IMR-90 (cell line): ENCODE measurements at regions not wholly inside any gene's neighbourhood (a gene's known extent, or its start where the extent isn't known, plus 50 kb on each side); places are given as distances from the start of the nearest gene placed in this dataset.

Experiments
- CEBPB ChIP-seq: IDR thresholded peaks from 2 replicates; pipeline ENCODE4 v1.6.1; 2012; ENCODE audit warnings: low read depth, low read length, improper control_type of control experiment
- POLR2A ChIP-seq: IDR thresholded peaks from 2 replicates; pipeline ENCODE4 v1.6.1; 2012; ENCODE audit warnings: mild to moderate bottlenecking, low read depth, low read length
- RCOR1 ChIP-seq: IDR thresholded peaks from 2 replicates; pipeline ENCODE4 v1.6.1; 2012; ENCODE audit warnings: mild to moderate bottlenecking, low read length, improper control_type of control experiment; ENCODE audit not compliant: insufficient replicate concordance
- TF ChIP-seq, protein P1 (sequence below): conservative IDR thresholded peaks from 2 replicates; pipeline ENCODE4 v1.5.1; 2012; ENCODE audit warnings: mild to moderate bottlenecking, low read depth, low read length, improper control_type of control experiment

DNA sequence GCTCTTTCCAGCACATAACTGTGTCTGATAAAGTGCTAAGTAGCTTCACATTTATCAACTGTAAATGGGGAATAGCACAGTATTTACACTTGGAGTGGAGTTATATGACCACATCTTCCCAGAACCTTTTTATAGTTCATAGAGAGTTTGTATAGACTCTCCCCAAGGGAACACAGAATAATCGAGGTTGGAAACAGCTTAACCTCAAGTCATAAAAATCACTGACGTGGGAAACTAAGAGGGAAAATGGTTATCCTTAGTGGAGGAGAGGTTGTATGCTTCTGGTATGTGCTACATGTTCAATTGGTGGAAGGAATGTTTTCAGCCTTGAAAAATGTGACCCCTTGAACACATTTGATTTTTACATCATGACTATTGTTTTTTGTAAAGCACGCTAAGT lies 167.9 kb upstream of the KIAA1217 start:
- TF ChIP-seq RCOR1 (no peak), CEBPB (no peak), POLR2A (no peak)
- TF ChIP-seq, protein P1, sequence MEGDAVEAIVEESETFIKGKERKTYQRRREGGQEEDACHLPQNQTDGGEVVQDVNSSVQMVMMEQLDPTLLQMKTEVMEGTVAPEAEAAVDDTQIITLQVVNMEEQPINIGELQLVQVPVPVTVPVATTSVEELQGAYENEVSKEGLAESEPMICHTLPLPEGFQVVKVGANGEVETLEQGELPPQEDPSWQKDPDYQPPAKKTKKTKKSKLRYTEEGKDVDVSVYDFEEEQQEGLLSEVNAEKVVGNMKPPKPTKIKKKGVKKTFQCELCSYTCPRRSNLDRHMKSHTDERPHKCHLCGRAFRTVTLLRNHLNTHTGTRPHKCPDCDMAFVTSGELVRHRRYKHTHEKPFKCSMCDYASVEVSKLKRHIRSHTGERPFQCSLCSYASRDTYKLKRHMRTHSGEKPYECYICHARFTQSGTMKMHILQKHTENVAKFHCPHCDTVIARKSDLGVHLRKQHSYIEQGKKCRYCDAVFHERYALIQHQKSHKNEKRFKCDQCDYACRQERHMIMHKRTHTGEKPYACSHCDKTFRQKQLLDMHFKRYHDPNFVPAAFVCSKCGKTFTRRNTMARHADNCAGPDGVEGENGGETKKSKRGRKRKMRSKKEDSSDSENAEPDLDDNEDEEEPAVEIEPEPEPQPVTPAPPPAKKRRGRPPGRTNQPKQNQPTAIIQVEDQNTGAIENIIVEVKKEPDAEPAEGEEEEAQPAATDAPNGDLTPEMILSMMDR = no peak
